ACHN (cell line): ENCODE measurements at regions not wholly inside any gene's neighbourhood (a gene's known extent, or its start where the extent isn't known, plus 50 kb on each side); places are given as distances from the start of the nearest gene placed in this dataset.
"Not testable (repeated sequence)": the region's sequence is repeated elsewhere in the genome, so short reads cannot be mapped to it uniquely, and the experiment has no call there.

Experiments used
- DNase-seq: peaks from one replicate; pipeline ENCODE4 v3.0.0-alpha.2; 2015
- in situ Hi-C: cut with HindIII; loops from 2 replicates; pipeline ENCODE4 v1.10.0; 2017; ENCODE audit warnings: low sequenced_read_pairs, low pct_ligation_motif_present, low pct_unique_long_range_greater_than_20kb

GRCh38 chr2:87291400-87292200, 270.0 kb upstream of the PLGLB1 start:
- in situ Hi-C loops, DNase-seq: not testable (repeated sequence)

- DNase-seq, in situ Hi-C loops: not testable (repeated sequence)
These were observed 272.4 kb upstream of the PLGLB1 start for GRCh38 chr2:87293931-87294594.

- in situ Hi-C loops, DNase-seq: not testable (repeated sequence)
These were observed 273.5 kb upstream of the PLGLB1 start for GRCh38 chr2:87295135-87295534.

DNA sequence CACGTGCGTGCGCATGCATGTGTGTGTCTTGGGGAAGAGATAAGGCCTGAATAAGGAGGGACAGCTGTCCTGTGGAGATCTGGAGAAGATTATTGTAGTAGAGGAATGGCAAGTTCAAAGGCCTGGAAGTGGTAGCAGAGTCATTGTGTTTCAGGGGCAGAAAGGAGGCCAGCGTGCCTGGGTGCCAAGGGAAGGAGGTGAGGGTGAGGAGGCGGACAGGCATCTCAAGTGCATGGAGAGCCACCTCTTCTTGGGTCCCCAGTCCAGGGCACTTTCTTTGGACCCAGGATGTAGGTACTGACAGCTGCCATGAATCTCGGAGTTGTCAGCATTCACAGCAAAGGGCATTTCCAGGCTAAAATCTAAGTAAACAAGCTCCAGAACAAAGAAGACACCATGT, 279.7 kb upstream of the PLGLB1 start:
- DNase-seq, in situ Hi-C loops: not testable (repeated sequence)

DNA sequence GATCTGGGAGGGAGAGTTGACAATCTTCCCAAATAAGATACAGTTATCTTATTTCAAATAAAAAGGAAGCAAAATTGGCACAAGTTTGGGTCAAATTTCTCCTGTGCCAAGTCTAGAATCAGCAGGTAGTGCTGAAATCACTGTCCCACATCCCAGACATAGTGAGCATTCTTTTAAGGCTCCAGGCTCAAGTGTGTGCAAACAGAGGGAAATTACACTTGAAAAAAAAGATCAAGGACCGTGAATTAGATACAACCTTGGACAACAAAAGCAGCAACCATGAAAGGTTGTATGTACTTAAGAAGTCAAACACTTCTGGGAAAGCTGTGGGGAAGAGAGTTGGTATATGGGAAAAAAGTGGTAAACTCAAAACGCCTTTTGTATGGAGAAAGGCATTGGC, 280.2 kb upstream of the PLGLB1 start:
- in situ Hi-C loops, DNase-seq: not testable (repeated sequence)

DNA sequence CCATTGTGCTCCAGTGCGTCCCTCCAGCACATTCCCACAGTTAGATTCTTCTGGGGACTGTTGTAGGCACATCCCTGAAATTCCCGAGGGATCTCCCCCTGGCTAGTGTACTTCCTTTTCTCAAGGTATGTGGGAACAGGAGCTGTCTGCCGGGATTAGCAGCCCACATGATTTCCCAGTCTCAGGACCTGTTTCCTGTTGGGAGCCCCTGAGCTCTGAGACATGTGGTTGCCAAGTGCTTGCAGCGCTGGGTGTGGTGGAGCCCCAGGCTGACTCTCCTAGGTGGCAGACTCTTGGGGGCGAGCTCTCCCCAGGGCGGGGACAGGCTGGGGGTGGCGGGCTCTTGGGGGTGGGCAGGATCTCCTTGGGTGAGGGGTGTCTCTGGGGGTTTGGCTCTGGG, 287.0 kb upstream of the PLGLB1 start:
- DNase-seq, in situ Hi-C loops: not testable (repeated sequence)

DNA sequence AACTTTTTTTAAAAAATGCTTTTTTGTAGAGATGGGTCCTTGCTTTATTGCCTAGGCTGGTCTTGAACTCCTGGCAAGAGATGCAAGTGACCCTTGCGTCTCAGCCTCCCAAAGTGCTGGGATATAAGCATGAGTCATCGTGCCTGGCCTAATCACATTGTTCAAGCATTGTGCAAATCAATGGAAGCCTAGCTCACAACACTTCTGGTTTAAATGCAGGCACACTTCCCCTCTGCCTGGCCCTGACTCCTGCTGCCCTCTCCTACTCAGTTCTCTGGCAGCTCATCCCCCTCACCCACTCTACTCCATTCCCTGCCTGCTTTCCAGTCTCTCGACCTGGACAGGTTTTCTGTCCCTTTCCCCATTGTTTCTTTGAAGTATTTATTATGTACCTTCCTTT, 288.1 kb upstream of the PLGLB1 start:
- DNase-seq, in situ Hi-C loops: not testable (repeated sequence)

GRCh38 chr2:87311896-87312441, 290.3 kb upstream of the PLGLB1 start:
- DNase-seq, in situ Hi-C loops: not testable (repeated sequence)

GRCh38 chr2:87314622-87315021, 293.0 kb upstream of the PLGLB1 start:
- in situ Hi-C loops, DNase-seq: not testable (repeated sequence)

DNA sequence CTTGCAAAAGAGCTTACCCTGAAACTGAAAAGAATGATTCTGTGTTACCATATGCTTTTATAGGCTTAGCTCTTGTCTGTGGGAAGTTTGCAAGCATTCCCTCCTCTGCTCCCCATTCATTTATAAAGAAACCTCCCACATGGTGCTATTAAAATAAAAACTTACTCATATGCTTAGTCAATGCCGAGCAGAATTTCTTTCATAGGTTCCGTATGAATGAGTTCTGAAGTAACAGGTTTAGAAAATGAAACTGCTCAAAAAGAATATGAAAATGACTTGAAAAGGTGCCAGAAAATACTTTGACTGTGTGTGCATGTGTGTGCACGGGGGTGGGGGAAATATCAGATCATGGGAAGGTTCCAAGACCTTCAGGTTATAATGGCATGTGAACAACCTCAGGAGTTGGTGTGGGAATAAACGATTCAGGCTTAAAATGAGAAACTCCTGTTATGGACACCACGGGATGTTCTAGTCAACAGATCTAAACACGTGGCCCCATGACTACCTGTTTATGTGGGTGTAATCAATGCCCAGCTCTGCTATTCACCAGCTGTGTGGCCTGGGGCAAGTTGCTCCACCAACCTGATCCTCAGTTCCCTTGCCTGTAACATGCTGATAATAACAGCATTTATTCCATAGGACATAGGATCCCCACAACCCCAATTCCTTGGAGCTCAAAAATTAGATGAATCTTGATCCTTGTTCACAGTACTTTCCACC, 293.7 kb upstream of the PLGLB1 start:
- DNase-seq, in situ Hi-C loops: not testable (repeated sequence)

GRCh38 chr2:87317193-87317592, 295.5 kb upstream of the PLGLB1 start:
- DNase-seq, in situ Hi-C loops: not testable (repeated sequence)

GRCh38 chr2:87318814-87319491, 297.3 kb upstream of the PLGLB1 start:
- in situ Hi-C loops, DNase-seq: not testable (repeated sequence)

GRCh38 chr2:87319705-87320104, 298.1 kb upstream of the PLGLB1 start:
- in situ Hi-C loops, DNase-seq: not testable (repeated sequence)

GRCh38 chr2:87321201-87321600, 299.6 kb upstream of the PLGLB1 start:
- in situ Hi-C loops, DNase-seq: not testable (repeated sequence)

GRCh38 chr2:87324335-87325041, 302.8 kb upstream of the PLGLB1 start:
- in situ Hi-C loops, DNase-seq: not testable (repeated sequence)

DNA sequence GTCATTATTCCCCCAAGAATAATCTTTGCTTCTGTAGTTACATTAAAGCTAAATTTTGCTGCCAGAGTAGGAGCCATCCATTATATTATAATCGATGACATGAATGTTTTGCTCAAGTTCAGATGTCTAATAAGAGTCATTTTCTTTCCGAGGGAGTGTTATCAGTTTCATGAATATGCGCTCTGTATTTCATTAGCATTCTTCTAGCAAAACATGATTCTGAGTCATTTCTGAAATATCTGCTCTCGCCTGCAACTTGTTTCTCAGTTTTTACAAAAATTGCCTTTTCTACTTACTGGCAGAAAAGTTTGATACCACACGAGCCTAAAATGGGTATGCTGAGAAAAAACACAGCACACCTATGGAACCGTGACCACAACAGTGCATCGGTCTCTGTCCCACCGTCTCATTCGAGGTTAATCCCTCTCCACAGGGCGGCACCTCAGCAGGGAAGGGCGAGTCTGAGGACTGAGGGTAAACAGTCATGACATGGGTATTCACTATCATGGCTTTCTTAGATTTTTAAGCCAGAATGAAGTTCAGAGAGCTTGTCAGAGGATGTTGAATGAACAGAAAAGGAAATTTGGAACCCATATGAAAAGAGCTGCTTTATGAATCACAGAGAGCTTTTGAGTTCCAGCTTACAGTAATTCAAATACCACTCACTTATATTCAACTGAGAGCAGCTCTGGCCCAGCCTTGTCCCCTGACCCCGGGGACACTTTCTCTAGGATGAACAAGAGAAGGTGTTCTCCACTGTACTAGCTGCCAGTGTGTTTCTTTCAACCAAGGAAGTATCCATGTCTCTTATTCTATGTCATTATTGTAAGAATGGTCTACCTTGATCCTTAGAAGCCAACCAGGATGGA, 303.6 kb upstream of the PLGLB1 start:
- DNase-seq, in situ Hi-C loops: not testable (repeated sequence)

GRCh38 chr2:87325911-87326294, 304.3 kb upstream of the PLGLB1 start:
- in situ Hi-C loops, DNase-seq: not testable (repeated sequence)
